NCI-H2196 (cell line): ENCODE measurements at regions not wholly inside any gene's neighbourhood (a gene's known extent, or its start where the extent isn't known, plus 50 kb on each side); places are given as distances from the start of the nearest gene placed in this dataset.
"Not testable (repeated sequence)": the region's sequence is repeated elsewhere in the genome, so short reads cannot be mapped to it uniquely, and the experiment has no call there.

ENCODE experiments used
- DNase-seq: peaks from one replicate; lab custom pipeline; 2025; ENCODE audit not compliant: unreplicated experiment; lab: John Stamatoyannopoulos, UW

- no peak for DNase-seq
Measured at GRCh38 chr12:66733321-66733720, 54.4 kb upstream of the GRIP1 start.

GRCh38 chr12:66733839-66734238, 55.0 kb upstream of the GRIP1 start:
- DNase-seq, result no peak

- DNase-seq, result no peak
Measured at GRCh38 chr12:66735275-66735674, 56.4 kb upstream of the GRIP1 start.

- no peak for DNase-seq
Measured at GRCh38 chr12:66736931-66737330, 58.1 kb upstream of the GRIP1 start.

- no peak for DNase-seq
Measured at GRCh38 chr12:66739266-66739665, 60.4 kb upstream of the GRIP1 start.

GRCh38 chr12:66739940-66740651, 61.2 kb upstream of the GRIP1 start:
- peak; percentile 71 for DNase-seq

GRCh38 chr12:66740732-66741131, 61.9 kb upstream of the GRIP1 start:
- no peak for DNase-seq

- DNase-seq, result no peak
Measured at GRCh38 chr12:66741919-66742318, 63.0 kb upstream of the GRIP1 start.

- DNase-seq, result no peak
Measured at GRCh38 chr12:66742508-66743367, 63.9 kb upstream of the GRIP1 start.

- DNase-seq, result no peak
Measured at GRCh38 chr12:66744461-66744860, 65.6 kb upstream of the GRIP1 start.

- DNase-seq, result no peak
Measured at GRCh38 chr12:66744956-66745383, 66.1 kb upstream of the GRIP1 start.

GRCh38 chr12:66746489-66747201, 67.8 kb upstream of the GRIP1 start:
- no peak for DNase-seq

GRCh38 chr12:66751432-66752113, 72.7 kb upstream of the GRIP1 start:
- no peak for DNase-seq

GRCh38 chr12:66753810-66754209, 74.9 kb upstream of the GRIP1 start:
- DNase-seq, result no peak

GRCh38 chr12:66755727-66756395, 77.0 kb upstream of the GRIP1 start:
- DNase-seq, result no peak

GRCh38 chr12:66756631-66757030, 77.8 kb upstream of the GRIP1 start:
- no peak for DNase-seq

- not testable (repeated sequence) for DNase-seq
Measured at GRCh38 chr12:66760122-66760521, 81.2 kb upstream of the GRIP1 start.

GRCh38 chr12:66763467-66763866, 84.6 kb upstream of the GRIP1 start:
- no peak for DNase-seq

- no peak for DNase-seq
Measured at GRCh38 chr12:66765204-66765603, 86.3 kb upstream of the GRIP1 start.

GRCh38 chr12:66767536-66767935, 88.7 kb upstream of the GRIP1 start:
- no peak for DNase-seq

- no peak for DNase-seq
Measured at GRCh38 chr12:66768293-66768692, 89.4 kb upstream of the GRIP1 start.
